Right lobe of liver (tissue), 4 donors: ENCODE measurements at regions not wholly inside any gene's neighbourhood (a gene's known extent, or its start where the extent isn't known, plus 50 kb on each side); places are given as distances from the start of the nearest gene placed in this dataset.

ENCODE experiments used
- CTCF ChIP-seq, 4 donors: fragments of 200-600 bp in 3 of 4; fragments of 450-650 bp in 1 of 4; IDR thresholded peaks; one replicate each; pipeline versions ENCODE4 v1.5.1 to v1.8.0; 2016 to 2022; ENCODE audit warnings: antibody characterized with exemption in 4 of 4, mild to moderate bottlenecking in 2 of 4
- POLR2A ChIP-seq: fragments of 450-650 bp; IDR thresholded peaks from one replicate; pipeline ENCODE4 v1.6.1; 2017; ENCODE audit warnings: antibody characterized with exemption, mild to moderate bottlenecking
- donor health status: DM: no; HTN: no; CAD: no.
- donor health status: DM: no; HTN: no; CAD: no.
- donor health status: DM: no; HTN: yes; CAD: no.

GRCh38 chr9:81123526-81123925 lies 565.8 kb downstream of the TLE1 start:
- TF ChIP-seq CTCF (IDR thresholded peaks at IDR 0.05), result no peak
- no peak for TF ChIP-seq POLR2A
